ENCODE measurements at regions not wholly inside any gene's neighbourhood (a gene's known extent, or its start where the extent isn't known, plus 50 kb on each side); places are given as distances from the start of the nearest gene placed in this dataset.
"Not testable (repeated sequence)": the region's sequence is repeated elsewhere in the genome, so short reads cannot be mapped to it uniquely, and the experiment has no call there.

- no peak for DNase-seq
Observed at GRCh38 chr18:76602191-76602590, 107.1 kb upstream of the ZNF516 start.

DNA sequence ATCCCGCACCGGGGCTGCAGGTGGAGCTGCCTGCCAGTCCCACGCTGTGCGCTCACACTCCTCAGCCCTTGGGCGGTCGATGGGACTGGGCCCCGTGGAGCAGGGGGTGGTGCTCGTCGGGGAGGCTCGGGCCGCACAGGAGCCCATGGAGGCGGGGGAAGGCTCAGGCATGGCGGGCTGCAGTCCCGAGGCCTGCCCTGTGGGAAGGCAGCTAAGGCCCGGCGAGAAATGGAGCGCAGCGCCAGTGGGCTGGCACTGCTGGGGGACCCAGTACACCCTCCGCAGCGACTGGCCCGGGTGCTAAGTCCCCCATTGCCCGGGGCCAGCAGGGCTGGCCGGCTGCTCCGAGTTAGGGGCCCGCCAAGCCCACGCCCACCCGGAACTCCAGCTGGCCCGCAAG is 105.0 kb upstream of the ZNF516 start:
- DNase-seq: not testable (repeated sequence)

DNA sequence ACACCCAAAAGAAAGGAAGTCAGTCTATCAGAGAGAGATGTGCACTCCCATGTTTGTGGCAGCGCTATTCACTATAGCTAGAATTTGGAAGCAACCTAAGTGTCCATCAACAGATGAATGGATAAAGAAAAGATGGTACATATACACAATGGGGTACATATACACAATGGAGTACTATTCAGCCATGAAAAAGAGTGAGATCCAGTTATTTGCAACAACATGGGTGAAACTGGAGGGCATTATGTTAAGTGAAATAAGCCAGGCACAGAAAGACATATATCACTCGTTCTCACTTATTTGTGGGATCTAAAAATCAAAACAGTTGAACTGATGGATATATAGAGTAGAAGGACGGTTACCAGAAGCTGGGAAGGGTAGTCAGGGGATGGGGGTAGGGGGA is 99.9 kb upstream of the ZNF516 start:
- DNase-seq: no peak

DNA sequence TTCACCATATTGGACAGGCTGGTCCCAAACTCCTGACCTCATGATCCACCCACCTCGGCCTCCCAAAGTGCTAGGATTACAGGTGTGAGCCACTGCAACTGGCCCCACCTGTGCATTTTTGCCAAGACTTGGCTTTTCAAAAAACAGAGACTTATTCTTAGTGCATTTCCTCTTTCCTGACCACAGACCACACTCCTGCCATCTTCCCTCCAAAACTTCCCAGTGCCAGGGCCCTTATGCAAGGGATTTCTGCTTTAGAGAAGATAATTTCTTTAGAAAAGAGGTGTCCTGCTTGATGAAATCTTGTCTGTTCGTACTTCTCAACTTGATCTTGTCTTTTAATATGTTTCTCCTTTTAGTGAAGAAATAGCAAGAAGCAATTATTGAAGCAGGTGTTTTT is 98.8 kb upstream of the ZNF516 start:
- no peak for DNase-seq

DNA sequence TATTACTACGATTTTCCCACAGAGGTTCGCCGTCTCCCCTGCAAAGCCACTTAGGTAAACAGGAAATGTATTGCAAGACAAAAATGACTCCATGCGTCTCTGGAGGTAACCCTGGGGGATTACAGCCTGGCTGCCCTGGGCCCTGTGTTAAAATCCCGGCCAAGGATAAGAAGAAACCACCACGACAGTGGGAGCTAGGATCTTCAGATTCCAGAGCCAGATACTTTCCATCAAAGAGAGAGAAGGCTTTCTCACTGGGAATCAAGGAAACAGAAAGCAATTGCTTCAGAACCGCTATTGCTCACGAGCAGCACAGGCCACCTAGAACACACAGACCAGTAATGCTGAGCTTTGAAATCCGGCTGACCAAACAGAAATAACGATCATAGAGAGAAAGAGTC is 97.9 kb upstream of the ZNF516 start:
- peak; percentile 51 for DNase-seq

DNA sequence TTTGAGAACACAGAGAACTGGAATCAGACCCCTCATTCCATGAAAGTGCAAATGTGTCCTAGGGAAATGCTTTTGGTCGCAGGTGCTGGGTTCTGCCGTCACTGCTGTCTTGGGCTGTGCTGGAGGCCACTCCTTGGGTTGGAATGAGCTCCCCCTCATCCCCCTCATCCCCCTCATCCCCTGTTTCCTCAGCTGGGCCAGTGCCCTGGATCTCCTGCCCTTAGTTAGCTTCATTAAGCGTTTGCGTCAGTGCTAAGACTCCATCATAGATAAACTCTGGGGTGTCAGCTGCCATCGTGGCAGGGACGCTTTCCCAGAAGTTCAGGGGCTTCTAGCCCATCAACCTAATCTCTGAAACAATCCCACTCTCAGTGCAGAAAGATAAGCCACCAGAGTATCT is 97.1 kb upstream of the ZNF516 start:
- no peak for DNase-seq

- peak; percentile 27 for DNase-seq
Observed at GRCh38 chr18:76589866-76590265, 94.8 kb upstream of the ZNF516 start.

- peak; percentile 45 for DNase-seq
Observed at GRCh38 chr18:76589316-76589715, 94.3 kb upstream of the ZNF516 start.

DNA sequence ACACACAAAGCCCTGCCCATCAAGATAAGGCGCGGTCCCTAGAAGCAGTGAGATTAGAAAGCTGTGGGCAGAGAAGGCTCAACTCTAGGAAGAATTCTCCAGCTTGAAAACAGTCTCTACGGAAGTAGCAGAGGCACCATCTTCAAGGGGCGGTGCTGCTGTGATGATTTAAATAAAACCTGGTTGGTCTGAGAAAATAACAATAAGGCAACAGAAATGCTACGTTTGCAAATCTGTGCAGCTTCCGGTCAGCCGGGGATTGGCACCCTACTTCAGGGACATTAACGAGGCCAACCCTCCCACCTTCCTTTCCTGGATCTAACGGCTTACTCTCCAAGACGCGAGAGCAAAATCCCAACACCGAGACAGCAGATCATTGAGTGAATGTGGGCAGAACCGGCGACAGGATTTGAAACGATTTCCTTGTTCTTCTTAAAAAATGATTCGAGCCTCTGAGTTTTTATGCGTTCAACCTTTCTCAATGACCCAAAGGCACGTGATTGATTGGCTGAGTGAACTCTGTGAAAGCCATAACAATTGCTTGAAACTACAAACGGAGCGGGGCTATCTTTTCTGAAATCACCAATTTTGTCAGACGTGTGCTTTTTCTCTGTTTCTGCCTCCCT is 93.7 kb upstream of the ZNF516 start:
- peak; percentile 76 for DNase-seq

DNA sequence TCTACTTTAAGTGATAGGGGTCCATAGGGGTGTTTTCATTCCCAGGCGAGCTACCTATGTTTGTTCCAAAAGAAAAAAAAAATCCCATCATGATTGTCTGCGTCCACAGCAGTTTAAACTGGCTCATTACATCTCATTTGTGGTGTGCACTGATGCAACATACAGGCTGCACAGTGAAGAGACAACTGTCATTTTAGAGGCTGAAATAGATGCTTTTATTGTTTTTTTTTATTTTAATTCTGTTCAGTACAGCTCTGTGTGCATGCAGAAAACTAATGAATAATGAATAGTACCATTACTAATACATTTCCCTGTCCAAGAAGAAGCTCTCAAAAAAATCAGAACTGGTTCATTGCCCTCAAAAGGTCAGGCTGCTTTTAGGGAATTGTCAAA is 92.8 kb upstream of the ZNF516 start:
- DNase-seq: no peak

GRCh38 chr18:76587147-76587878 is 92.3 kb upstream of the ZNF516 start:
- no peak for DNase-seq

- no peak for DNase-seq
Observed at GRCh38 chr18:76584414-76585310, 89.6 kb upstream of the ZNF516 start.

- no peak for DNase-seq
Observed at GRCh38 chr18:76581261-76581660, 86.2 kb upstream of the ZNF516 start.

DNA sequence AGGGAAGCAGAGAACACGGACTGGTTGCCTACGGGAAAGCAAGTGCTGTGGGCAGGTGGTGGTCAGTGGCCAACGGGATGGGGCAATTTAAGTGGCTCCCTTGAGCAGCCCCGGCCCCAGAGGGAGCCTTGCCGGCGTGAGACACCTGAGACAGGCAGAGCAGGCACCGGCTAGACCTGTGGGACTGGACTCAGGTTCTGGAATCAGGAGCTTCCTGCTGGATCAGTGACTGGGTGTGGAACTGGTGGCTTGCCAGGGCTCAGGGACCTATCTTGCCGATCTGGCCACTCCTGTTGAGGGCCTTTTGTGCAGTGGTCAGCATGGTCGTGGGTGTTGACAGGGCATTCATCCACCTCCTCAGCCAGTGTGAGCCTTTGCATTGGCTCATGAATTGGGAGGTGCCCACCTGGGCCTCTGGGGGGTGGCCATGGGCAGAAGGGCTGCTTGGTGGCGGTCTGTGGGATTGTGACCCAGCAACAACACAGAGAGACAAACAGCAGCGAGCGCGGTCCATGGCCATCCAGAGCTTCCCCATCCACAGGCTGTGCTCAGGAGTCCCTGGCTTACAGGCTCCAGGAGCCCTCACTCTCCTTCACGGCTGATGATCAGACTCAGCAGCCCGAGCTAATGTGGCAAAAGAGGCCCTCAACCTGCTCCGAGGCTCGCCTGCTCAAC is 85.4 kb upstream of the ZNF516 start:
- no peak for DNase-seq

- no peak for DNase-seq
Observed at GRCh38 chr18:76579301-76579695, 84.3 kb upstream of the ZNF516 start.

DNA sequence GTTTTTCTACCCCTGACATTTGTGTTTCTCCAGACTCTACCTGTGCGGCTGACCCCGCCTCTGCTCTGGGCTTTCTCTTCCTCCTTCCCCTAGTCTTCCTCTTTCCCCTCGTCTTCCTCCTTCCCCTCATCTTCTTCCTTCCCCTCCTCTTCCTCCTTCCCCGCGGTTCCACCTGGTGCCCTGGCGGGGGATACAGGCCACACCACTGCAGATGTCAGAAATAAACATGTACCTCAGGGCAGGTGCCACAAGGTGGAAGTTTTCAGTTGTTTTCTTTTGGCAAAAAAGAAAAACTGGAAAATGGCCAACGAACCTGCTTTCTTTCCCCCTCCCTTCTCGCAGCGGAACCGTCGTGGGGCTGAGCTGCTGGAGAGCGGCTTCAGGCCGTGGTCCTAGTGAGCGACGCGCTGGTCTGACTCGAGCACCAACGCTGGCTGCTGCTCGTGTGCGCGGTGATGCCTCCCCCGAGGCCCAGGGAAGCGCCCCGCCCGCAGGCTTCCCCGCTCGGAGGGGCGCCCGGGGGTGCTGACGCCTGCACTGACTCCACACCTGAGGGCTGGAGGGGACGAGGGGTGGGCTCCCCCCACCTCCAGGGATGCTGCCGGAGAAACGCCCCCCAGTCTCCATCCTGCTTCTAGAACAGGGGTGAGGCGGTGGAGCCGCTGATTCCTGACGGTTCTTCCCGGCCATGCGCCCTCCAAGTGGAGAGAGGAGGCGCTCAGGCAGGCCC is 83.7 kb upstream of the ZNF516 start:
- DNase-seq: no peak

- no peak for DNase-seq
Observed at GRCh38 chr18:76573325-76574025, 78.4 kb upstream of the ZNF516 start.

DNA sequence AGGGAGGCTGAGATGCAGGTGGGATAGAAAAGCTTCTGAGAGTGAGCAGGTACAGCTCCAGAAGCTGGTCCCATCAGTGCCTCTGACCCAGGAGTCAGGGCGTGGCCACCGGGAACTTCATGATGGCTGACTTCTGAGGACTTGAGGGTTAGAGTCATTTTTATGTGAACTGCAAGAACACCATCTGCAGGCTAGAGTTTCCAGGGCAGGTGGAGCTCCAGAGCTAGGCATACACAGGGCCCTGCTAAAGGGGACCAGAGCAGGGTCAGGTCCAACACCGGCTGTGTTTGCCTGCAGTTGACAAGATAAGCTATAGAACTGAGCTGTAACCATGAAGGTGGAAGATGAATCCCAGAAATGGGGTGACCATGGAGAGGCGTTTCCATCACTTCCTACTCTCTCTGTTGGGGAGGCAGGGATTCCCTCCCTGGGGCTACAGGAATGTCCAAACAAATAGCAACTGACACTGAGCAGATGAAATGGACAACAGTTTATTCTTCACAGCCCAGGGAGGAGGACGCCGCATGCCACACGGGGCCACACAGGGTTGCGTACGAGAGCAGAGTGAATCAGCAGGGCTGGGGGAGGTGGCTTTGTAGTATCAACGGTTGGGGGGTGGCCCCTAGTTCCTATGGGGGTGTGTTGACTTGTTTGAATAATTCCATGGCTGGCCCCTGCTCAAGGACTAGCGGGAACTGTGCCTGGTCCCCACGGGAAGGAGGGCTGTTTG is 77.6 kb upstream of the ZNF516 start:
- DNase-seq: no peak

GRCh38 chr18:76571689-76572088 is 76.6 kb upstream of the ZNF516 start:
- no peak for DNase-seq

DNA sequence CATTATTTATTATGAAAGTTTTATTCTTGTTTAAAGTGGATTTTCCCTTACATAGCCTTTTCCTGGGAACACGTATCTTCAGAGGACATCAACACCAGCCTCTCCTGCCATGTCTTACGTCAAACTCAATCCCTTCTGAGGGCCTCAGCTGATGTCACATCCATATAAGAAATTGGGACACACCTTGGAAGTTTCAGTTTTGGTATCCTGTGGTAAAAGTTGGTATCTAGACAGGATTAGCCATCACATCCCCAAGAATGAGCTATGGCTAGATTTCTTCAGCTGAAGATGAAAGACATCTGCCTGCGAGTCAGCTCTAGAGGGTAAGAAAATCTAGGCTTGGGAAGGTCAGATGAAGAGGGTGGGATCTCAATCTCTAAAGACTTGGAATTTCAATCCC is 75.8 kb upstream of the ZNF516 start:
- no peak for DNase-seq
